ENCODE measurements at regions not wholly inside any gene's neighbourhood (a gene's known extent, or its start where the extent isn't known, plus 50 kb on each side); places are given as distances from the start of the nearest gene placed in this dataset.

DNA sequence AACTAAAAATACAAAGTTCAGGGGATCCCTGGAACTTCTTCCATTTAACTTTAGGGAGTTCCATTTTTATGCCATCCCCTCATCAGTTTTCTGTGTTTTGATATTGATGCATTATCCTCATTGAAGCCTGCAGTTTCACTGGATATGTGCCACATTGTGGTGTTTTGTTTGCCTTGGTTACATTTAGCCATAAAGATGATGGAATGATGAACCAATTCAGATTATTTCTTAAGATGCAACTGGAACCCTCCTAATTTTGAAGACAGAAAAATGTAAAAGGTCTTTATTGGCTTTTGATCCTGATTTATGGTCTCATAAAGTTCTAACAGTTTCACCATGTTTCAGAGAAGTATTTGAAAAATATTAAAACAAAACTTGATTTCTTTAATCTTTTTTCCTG, 314.2 kb upstream of the KLF6 start:
- CTCF ChIA-PET: no interaction called here

GRCh38 chr10:4095166-4095917, 310.3 kb upstream of the KLF6 start:
- ChIA-PET CTCF (no interaction called here), POLR2A (no interaction called here)
- TF ChIP-seq CTCF (IDR thresholded peaks at IDR 0.05; ENCODE audit: control extremely low read depth, extremely low read depth, low read depth, missing control alignments): no peak
- no peak for DNase-seq (ENCODE audit: extremely low spot score)

More for the DNA sequence above, 314.2 kb upstream of the KLF6 start:
- POLR2A ChIA-PET: no interaction called here
- no peak for DNase-seq (ENCODE audit: extremely low spot score)
- TF ChIP-seq CTCF (IDR thresholded peaks at IDR 0.05; ENCODE audit: control extremely low read depth, extremely low read depth, low read depth, missing control alignments): no peak

- ChIA-PET POLR2A (no interaction called here), CTCF (no interaction called here)
- no peak for TF ChIP-seq CTCF (IDR thresholded peaks at IDR 0.05; ENCODE audit: control extremely low read depth, extremely low read depth, low read depth, missing control alignments)
- no peak for DNase-seq (ENCODE audit: extremely low spot score)
Measured at GRCh38 chr10:4094751-4095150, 309.7 kb upstream of the KLF6 start.

DNA sequence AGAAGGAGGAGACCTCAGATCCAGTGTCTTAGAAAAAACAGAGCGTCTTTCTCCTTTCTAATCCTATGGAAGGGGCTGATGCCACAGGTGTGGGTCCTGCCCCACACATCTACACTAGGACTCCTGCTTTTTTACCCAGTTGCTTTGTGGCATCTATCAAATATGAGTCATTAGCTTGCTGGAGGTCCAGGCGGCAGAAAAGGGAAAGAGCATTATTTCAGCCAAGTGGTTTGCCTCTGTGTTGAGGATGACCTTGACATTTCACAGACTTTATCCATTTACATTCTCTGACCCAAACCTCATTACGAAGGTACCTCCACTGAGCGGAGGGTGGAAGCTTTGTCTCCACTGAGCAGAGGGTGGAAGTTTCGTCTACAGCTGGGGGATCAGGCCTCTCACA, 308.4 kb upstream of the KLF6 start:
- POLR2A ChIA-PET: no interaction called here
- CTCF ChIA-PET: no interaction called here
- TF ChIP-seq CTCF (IDR thresholded peaks at IDR 0.05; ENCODE audit: control extremely low read depth, extremely low read depth, low read depth, missing control alignments): no peak
- DNase-seq (ENCODE audit: extremely low spot score): no peak

- POLR2A ChIA-PET: no interaction called here
- CTCF ChIA-PET: no interaction called here
Measured at GRCh38 chr10:4088354-4089066, 303.5 kb upstream of the KLF6 start.

More at GRCh38 chr10:4088354-4089066, 303.5 kb upstream of the KLF6 start:
- no peak for DNase-seq (ENCODE audit: extremely low spot score)
- TF ChIP-seq CTCF (IDR thresholded peaks at IDR 0.05; ENCODE audit: control extremely low read depth, extremely low read depth, low read depth, missing control alignments): no peak

Measured in GM10248 (cell line).